SHP77 (cell line): ENCODE measurements at regions not wholly inside any gene's neighbourhood (a gene's known extent, or its start where the extent isn't known, plus 50 kb on each side); places are given as distances from the start of the nearest gene placed in this dataset.

Experiments
- DNase-seq, 2 experiments: peaks; one replicate each; lab custom pipeline; 2025; lab: John Stamatoyannopoulos, UW

DNA sequence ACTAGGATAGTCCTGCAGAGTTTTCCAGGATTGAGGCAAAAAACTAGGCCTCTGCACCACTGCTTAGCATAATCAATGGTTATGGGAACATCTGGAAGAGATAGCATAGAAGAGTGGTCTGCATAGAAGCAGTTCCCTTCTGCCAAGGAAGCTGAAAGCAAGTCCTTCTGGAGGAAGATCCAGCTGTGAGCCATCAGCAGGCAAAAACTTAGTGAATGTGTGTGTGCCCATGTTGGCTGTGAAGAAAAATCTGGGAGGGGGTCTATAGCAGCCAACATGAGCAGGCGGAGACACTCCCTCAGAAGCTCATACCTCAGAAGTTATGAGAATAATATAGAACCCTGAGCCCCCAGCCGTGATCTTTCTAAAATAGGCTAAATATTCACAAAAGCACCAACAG is 228.1 kb upstream of the STEAP1 start:
- DNase-seq, result no peak

GRCh38 chr7:89926701-89927100 is 227.6 kb upstream of the STEAP1 start:
- no peak for DNase-seq

DNA sequence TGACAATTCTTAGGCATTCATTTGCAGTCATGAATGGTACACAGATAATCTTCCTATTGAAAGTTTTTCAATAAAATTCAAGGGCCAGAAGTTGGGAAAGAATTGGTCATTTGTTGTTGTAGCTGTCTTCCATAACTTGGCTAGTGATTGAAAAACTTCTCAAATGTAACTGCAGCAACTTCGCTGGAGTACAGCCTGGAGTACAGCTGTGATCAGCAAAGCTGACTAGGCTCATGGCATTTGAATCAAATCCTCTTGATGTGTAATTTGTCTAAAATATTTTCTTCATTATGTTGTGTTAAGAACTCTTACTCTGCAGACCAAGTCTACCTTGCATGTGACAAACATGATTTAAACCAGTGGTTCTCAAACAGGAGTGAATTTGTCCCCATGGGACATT is 226.5 kb upstream of the STEAP1 start:
- DNase-seq, result no peak

GRCh38 chr7:89928451-89928850 is 225.8 kb upstream of the STEAP1 start:
- DNase-seq, result no peak

GRCh38 chr7:89934101-89934500 is 220.2 kb upstream of the STEAP1 start:
- no peak for DNase-seq

- DNase-seq, result no peak
Measured at GRCh38 chr7:89943525-89944050, 210.7 kb upstream of the STEAP1 start.

DNA sequence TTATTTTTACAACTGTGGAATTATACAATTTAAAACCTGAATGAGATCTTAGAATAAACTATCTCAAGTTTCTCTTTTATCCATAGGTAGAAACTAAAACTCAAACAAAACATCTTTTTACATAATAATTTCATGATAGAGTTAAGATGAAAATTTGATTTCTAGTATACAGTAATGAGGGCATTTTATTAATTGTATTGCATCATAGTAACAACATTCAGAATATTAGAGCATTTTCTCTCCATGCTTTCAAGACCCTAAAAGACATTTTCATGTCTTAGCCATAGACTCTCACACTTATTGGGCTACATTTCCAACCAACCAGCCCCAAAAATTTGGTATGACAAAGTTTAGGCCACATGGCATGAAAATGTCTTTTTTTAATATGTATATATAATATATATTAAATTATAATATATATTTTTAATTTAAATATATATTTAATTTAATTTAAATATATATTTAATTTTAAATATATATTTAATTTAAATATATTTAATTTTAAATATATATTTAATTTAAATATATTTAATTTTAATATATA is 195.7 kb upstream of the STEAP1 start:
- DNase-seq, result no peak

DNA sequence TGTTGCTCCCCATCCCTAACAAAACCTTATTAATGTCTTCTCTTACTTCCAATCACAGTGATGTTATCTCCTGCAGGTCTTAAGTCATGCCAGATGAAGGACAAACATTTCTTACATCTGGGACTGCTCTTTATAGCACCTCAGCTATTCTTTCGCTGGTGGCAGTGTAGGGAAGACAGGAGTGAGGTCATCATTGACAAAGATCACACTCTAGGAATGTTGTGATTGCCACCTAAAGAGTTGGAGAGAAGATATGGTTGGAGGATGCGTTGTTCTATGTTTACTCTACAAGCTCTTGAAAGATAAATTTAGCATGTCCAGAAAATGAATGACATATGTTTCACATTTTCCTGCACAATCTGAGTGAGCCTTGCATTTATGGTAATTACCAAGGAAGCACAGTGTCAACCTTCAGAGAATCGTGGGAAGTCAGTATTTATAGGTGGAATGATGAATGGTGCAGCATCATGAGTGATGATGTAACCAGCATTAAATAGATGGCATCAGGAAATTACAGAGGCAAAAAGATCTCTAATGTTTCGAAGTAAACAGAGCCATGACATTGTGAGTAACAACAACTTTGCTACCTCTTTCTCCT is 188.1 kb upstream of the STEAP1 start:
- DNase-seq, result no peak

DNA sequence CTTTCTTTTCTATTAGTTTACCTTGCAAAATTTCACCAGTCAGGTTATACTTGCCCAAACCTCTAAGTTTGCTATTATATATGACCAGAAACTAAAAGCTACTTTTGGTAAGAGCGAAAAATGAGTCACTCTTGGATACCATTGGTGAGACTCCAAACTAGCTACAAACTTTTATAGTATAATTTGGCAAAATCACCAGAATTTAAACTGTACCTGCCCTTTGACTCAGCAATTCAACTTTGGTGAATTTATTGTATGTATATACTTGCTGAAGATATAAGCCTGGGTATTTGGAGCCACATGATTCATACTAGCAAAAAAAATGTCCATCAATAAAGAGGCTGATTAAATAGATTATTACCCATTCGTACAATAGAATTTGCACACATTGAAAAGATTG is 178.7 kb upstream of the STEAP1 start:
- no peak for DNase-seq

DNA sequence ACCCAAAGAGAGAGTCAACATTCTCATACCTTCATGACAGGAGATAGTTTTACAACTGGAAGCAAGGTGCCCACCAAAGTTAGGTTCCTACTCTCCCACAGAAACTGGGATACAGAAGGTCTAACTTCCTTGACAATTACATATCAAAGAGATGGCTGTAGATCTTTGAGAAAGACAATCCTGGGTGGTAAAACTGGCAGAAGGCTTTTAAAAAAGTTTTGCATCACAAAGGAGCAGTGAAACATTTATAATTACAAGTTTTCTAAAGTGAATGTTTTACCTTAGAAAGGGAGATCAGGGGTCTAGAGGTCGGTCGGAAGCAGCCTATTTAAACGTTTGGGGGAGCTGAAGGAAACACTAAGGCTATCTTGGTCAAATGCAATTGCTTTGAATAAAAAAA is 166.6 kb upstream of the STEAP1 start:
- DNase-seq, result no peak

GRCh38 chr7:89988074-89988473 is 166.2 kb upstream of the STEAP1 start:
- DNase-seq, result no peak

- DNase-seq, result no peak
Measured at GRCh38 chr7:89989454-89989853, 164.8 kb upstream of the STEAP1 start.

GRCh38 chr7:89994483-89994882 is 159.8 kb upstream of the STEAP1 start:
- no peak for DNase-seq

- DNase-seq, result no peak
Measured at GRCh38 chr7:89998554-89998953, 155.7 kb upstream of the STEAP1 start.

DNA sequence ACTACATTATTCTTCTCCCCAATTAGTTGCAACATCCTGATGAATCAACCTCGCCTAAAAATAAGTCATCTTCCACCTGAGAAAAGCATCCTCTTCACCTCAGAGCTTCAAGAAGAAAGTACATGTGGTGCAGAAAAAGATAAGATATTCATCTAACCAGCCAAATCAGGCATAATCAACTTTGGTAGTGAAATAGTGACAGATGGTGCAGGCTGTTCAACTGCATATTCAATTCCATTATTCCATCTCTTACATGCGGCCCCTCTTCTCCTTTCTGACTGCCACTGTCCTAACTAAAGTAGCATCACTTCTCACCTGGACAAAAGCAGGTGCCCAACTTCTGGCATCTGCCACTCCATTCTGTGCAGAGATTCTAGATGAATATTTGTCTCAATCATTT is 148.4 kb upstream of the STEAP1 start:
- DNase-seq, result no peak

DNA sequence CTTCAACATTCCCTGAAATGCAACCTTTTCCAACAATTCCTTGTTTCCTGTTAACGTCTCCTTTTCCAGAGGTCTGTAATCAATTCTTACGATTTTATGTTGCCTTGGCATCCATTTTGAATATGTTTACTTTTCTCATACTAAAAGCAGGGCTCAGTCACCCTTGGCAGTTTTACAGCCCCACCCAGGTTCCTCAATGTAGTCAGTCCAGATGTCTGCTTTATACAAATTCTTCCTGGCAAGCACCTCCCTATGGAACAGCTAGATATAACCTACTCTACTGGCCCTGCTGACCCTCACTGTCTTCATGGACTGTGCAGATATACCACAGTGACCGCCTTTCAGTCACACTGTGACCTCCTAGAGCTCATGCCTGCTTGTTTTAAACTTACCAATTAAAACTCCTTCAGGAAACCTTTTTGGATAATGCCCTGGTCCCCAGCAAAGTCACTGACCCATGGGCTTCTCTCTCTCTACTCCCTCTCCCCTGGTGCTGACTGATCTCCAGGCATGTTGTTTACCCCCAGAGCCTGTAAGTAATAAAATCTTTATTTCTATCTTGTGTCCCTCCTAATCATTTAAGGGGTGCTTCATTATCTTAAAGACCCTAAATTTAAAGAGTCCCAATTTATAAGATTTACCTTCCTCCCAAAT is 147.1 kb upstream of the STEAP1 start:
- no peak for DNase-seq

GRCh38 chr7:90007831-90008230 is 146.4 kb upstream of the STEAP1 start:
- DNase-seq, result no peak

DNA sequence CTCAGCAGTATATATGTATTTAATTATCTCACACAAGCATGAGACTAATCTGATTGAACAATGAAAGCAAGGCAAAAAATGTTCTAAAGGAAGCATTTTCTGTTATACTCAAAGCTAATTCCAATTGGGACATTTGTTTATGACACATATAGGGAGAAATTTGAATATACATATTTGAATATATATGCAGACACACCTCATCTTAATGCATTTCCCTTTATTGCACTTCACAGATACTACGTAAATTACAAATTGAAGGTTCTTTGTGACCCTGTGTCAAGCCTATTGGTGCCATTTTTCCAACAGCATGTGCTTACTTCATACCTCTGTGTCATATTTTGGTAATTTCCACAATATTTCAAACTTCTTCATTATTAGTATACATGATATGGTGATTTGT is 132.1 kb upstream of the STEAP1 start:
- DNase-seq, result no peak

DNA sequence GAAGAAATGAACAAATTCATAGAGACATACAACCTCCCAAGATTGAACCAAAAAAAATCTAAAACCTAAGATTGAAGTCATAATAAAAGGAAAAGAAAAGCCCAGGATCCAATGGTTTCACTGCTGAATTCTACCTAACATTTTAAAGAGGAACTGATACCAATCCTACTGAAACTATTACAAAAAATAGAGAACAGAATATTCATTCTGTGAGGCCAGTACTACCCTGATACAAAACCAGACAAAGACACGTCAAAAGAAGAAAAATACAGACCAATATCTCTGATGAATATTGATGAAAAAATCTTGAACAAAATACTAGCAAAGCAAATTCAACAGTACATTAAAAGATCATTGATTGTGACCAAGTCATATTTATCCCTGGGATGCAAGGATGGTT is 128.5 kb upstream of the STEAP1 start:
- no peak for DNase-seq

DNA sequence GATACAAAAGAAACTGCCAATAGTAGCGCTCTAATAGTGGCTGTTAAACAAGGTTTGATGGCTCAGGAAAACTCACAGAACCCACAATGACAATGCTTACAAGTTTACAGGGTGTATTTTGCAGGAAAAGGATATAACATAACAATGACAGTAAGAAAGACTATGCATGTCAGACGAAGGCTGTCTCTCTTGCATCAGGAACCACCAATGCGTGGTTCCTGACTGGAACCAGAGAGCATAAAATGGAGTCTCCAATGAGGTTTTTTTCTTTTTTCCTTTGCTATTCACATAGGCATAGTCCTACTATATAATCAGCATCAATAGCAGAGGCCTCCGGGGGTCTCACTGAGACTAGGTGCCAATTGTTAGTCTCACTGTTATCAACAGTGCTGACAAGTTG is 120.4 kb upstream of the STEAP1 start:
- DNase-seq, result no peak

GRCh38 chr7:90053094-90053493 is 101.2 kb upstream of the STEAP1 start:
- no peak for DNase-seq

- no peak for DNase-seq
Measured at GRCh38 chr7:90061077-90061476, 93.2 kb upstream of the STEAP1 start.

GRCh38 chr7:90064370-90064769 is 89.9 kb upstream of the STEAP1 start:
- DNase-seq, result no peak

- no peak for DNase-seq
Measured at GRCh38 chr7:90067171-90067570, 87.1 kb upstream of the STEAP1 start.
